ENCODE measurements at regions not wholly inside any gene's neighbourhood (a gene's known extent, or its start where the extent isn't known, plus 50 kb on each side); places are given as distances from the start of the nearest gene placed in this dataset.

- Histone ChIP-seq H2BK15ac (ENCODE audit: low read depth, low read length) (no peak overlapping the region), H3T11ph (ENCODE audit: low read length) (no peak overlapping the region), H4K20me1 (ENCODE audit: control insufficient read depth, insufficient read depth, insufficient read length) (no peaks in the 10 kb centered on the region), H3K23me2 (ENCODE audit: insufficient read length, low read depth, low read length, poor library complexity, severe bottlenecking) (no peaks in the 10 kb centered on the region), H3K18ac (ENCODE audit: insufficient read length, low read depth, low read length) (no peak overlapping the region), H3K14ac (ENCODE audit: insufficient read depth, low read length) (no peak overlapping the region), H3K79me1 (ENCODE audit: insufficient read depth, low read depth, low read length, poor library complexity, severe bottlenecking) (no peaks in the 10 kb centered on the region), H2BK120ac (ENCODE audit: low read depth, low read length, poor library complexity, severe bottlenecking) (no peak overlapping the region), H4K91ac (ENCODE audit: insufficient read length, low read depth, low read length) (no peak overlapping the region), H3K27ac (ENCODE audit: insufficient read length, low read depth, low read length) (no peak overlapping the region), H3K4me1 (ENCODE audit: insufficient read depth, low read length) (no peaks in the 10 kb centered on the region), H3K79me2 (ENCODE audit: insufficient read depth, low read length) (no peaks in the 10 kb centered on the region), H2BK5ac (ENCODE audit: insufficient read length, low read length) (no peak overlapping the region), H4K8ac (replicated peaks; ENCODE audit: insufficient read length, low read depth, low read length) (no peak overlapping the region), H3K27me3 (ENCODE audit: insufficient read depth, low read length) (no peaks in the 10 kb centered on the region), H2BK12ac (ENCODE audit: insufficient read length, low read depth, low read length) (no peak overlapping the region), H3K9me3 (ENCODE audit: control insufficient read depth, low read depth, low read length) (no peaks in the 10 kb centered on the region), H2AFZ (ENCODE audit: low read length) (no peak overlapping the region), H3K4ac (ENCODE audit: low read depth, low read length) (no peak overlapping the region), H3K56ac (ENCODE audit: insufficient read length, low read depth, low read length) (no peak overlapping the region), H3K9ac (ENCODE audit: extremely low read depth, insufficient read length, low read length) (no peak overlapping the region), H2BK20ac (ENCODE audit: low read depth, low read length, poor library complexity, severe bottlenecking) (no peak overlapping the region), H3K4me2 (ENCODE audit: insufficient read depth, insufficient read length, low read length) (no peak overlapping the region), H2AK5ac (ENCODE audit: insufficient read length, low read length) (no peak overlapping the region), H4K5ac (ENCODE audit: insufficient read length, low read depth, low read length) (no peak overlapping the region), H3K23ac (ENCODE audit: insufficient read length, low read depth, low read length) (no peak overlapping the region)
- no peak for DNase-seq
- peaks cover 16 to 17% of the 10 kb centered on the region in 2 experiments for H3K4me1 Mint-ChIP-seq
- no peak overlapping the region for H3K4me3 Mint-ChIP-seq
- H3K9me3 Mint-ChIP-seq = no peaks in the 10 kb centered on the region; a peak in 1 of 5 replicates
- no peaks in the 10 kb centered on the region; the same call in 1 of the 2 replicates for H3K27me3 Mint-ChIP-seq (ENCODE audit: low read depth)
- no peak overlapping the region for H3K27ac Mint-ChIP-seq
- no peaks in the 10 kb centered on the region; a peak in 1 of 7 replicates for H3K36me3 Mint-ChIP-seq (ENCODE audit: insufficient read depth in 1 of 3, low read depth in 3 of 3)
- TF ChIP-seq, protein P1, sequence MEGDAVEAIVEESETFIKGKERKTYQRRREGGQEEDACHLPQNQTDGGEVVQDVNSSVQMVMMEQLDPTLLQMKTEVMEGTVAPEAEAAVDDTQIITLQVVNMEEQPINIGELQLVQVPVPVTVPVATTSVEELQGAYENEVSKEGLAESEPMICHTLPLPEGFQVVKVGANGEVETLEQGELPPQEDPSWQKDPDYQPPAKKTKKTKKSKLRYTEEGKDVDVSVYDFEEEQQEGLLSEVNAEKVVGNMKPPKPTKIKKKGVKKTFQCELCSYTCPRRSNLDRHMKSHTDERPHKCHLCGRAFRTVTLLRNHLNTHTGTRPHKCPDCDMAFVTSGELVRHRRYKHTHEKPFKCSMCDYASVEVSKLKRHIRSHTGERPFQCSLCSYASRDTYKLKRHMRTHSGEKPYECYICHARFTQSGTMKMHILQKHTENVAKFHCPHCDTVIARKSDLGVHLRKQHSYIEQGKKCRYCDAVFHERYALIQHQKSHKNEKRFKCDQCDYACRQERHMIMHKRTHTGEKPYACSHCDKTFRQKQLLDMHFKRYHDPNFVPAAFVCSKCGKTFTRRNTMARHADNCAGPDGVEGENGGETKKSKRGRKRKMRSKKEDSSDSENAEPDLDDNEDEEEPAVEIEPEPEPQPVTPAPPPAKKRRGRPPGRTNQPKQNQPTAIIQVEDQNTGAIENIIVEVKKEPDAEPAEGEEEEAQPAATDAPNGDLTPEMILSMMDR (conservative IDR thresholded peaks at IDR 0.05) = no peak
Observed at GRCh38 chr7:111663771-111664170, 101.5 kb upstream of the IMMP2L start.
